ENCODE measurements at regions not wholly inside any gene's neighbourhood (a gene's known extent, or its start where the extent isn't known, plus 50 kb on each side); places are given as distances from the start of the nearest gene placed in this dataset.
"Not testable (repeated sequence)": the region's sequence is repeated elsewhere in the genome, so short reads cannot be mapped to it uniquely, and the experiment has no call there.

- no peak for DNase-seq
These were observed 639.7 kb upstream of the NR2F2 start for GRCh38 chr15:95690631-95691340.

- DNase-seq: no peak
These were observed 636.6 kb upstream of the NR2F2 start for GRCh38 chr15:95693917-95694316.

GRCh38 chr15:95698230-95698629, 632.3 kb upstream of the NR2F2 start:
- no peak for DNase-seq

GRCh38 chr15:95698951-95699350, 631.5 kb upstream of the NR2F2 start:
- DNase-seq: no peak

GRCh38 chr15:95699578-95699977, 630.9 kb upstream of the NR2F2 start:
- DNase-seq: no peak

GRCh38 chr15:95700692-95701091, 629.8 kb upstream of the NR2F2 start:
- not testable (repeated sequence) for DNase-seq

GRCh38 chr15:95701410-95701809, 629.1 kb upstream of the NR2F2 start:
- no peak for DNase-seq

- no peak for DNase-seq
These were observed 620.4 kb upstream of the NR2F2 start for GRCh38 chr15:95709959-95710695.

GRCh38 chr15:95712785-95713184, 617.7 kb upstream of the NR2F2 start:
- no peak for DNase-seq

GRCh38 chr15:95713324-95713723, 617.2 kb upstream of the NR2F2 start:
- DNase-seq: no peak

- DNase-seq: no peak
These were observed 615.2 kb upstream of the NR2F2 start for GRCh38 chr15:95715116-95715903.

GRCh38 chr15:95715906-95716656, 614.4 kb upstream of the NR2F2 start:
- peak; percentile 84 for DNase-seq

- DNase-seq: no peak
These were observed 613.8 kb upstream of the NR2F2 start for GRCh38 chr15:95716708-95717107.

- no peak for DNase-seq
These were observed 612.1 kb upstream of the NR2F2 start for GRCh38 chr15:95718441-95718840.

- no peak for DNase-seq
These were observed 605.4 kb upstream of the NR2F2 start for GRCh38 chr15:95724908-95725633.

- no peak for DNase-seq
These were observed 603.6 kb upstream of the NR2F2 start for GRCh38 chr15:95726891-95727290.

GRCh38 chr15:95733931-95734330, 596.6 kb upstream of the NR2F2 start:
- DNase-seq: no peak

- DNase-seq: no peak
These were observed 595.8 kb upstream of the NR2F2 start for GRCh38 chr15:95734422-95735316.

- DNase-seq: no peak
These were observed 593.4 kb upstream of the NR2F2 start for GRCh38 chr15:95737060-95737459.

- DNase-seq: no peak
These were observed 591.4 kb upstream of the NR2F2 start for GRCh38 chr15:95739131-95739530.

Data from renal pelvis (tissue), 1 donor.